ENCODE measurements at regions not wholly inside any gene's neighbourhood (a gene's known extent, or its start where the extent isn't known, plus 50 kb on each side); places are given as distances from the start of the nearest gene placed in this dataset.
A peak's percentile ranks its signal among the peaks of the same experiment; 100 is the strongest.

GRCh38 chr3:56985878-56986277 is 74.6 kb upstream of the SPATA12 start:
- peak in 1 of 56 donors; percentile 8 for DNase-seq

- DNase-seq: no peak
These were observed 75.0 kb upstream of the SPATA12 start for GRCh38 chr3:56985460-56985859.

GRCh38 chr3:56983427-56983826 is 77.0 kb upstream of the SPATA12 start:
- no peak for DNase-seq

- no peak for DNase-seq
These were observed 78.8 kb upstream of the SPATA12 start for GRCh38 chr3:56981445-56982230.

GRCh38 chr3:56980798-56981390 is 79.6 kb upstream of the SPATA12 start:
- DNase-seq: no peak

GRCh38 chr3:56980243-56980642 is 80.2 kb upstream of the SPATA12 start:
- no peak for DNase-seq

GRCh38 chr3:56979791-56980190 is 80.7 kb upstream of the SPATA12 start:
- DNase-seq: no peak

GRCh38 chr3:56977561-56977889 is 82.9 kb upstream of the SPATA12 start:
- no peak for DNase-seq

GRCh38 chr3:56976651-56977560 is 83.6 kb upstream of the SPATA12 start:
- DNase-seq: peak in 41 of 56 donors; percentile 10 to 80 (median 38)

- DNase-seq: no peak
These were observed 84.9 kb upstream of the SPATA12 start for GRCh38 chr3:56975567-56975966.

- DNase-seq: no peak
These were observed 86.1 kb upstream of the SPATA12 start for GRCh38 chr3:56974247-56974930.

GRCh38 chr3:56971816-56972215 is 88.6 kb upstream of the SPATA12 start:
- DNase-seq: no peak

- DNase-seq: no peak
These were observed 89.2 kb upstream of the SPATA12 start for GRCh38 chr3:56971261-56971660.

GRCh38 chr3:56970461-56970879 is 90.0 kb upstream of the SPATA12 start:
- peak in 13 of 56 donors; percentile 8 to 58 (median 20) for DNase-seq

- no peak for DNase-seq
These were observed 90.6 kb upstream of the SPATA12 start for GRCh38 chr3:56969851-56970250.

GRCh38 chr3:56966509-56966908 is 94.0 kb upstream of the SPATA12 start:
- no peak for DNase-seq

GRCh38 chr3:56966104-56966503 is 94.4 kb upstream of the SPATA12 start:
- no peak for DNase-seq

GRCh38 chr3:56962922-56963321 is 97.5 kb upstream of the SPATA12 start:
- no peak for DNase-seq

- DNase-seq: no peak
These were observed 98.3 kb upstream of the SPATA12 start for GRCh38 chr3:56962206-56962605.

GRCh38 chr3:56960234-56960917 is 100.1 kb upstream of the SPATA12 start:
- DNase-seq: no peak

GRCh38 chr3:56958879-56959278 is 101.6 kb upstream of the SPATA12 start:
- no peak for DNase-seq
